ENCODE measurements at regions not wholly inside any gene's neighbourhood (a gene's known extent, or its start where the extent isn't known, plus 50 kb on each side); places are given as distances from the start of the nearest gene placed in this dataset.

GRCh38 chr6:167757821-167758220 lies 68.9 kb upstream of the AFDN start:
- Histone ChIP-seq H3K9me3 (ENCODE audit: control insufficient read depth, insufficient read depth, low read depth, low read length) (no peaks in the 10 kb centered on the region), H3K27ac (ENCODE audit: extremely low read depth, low read depth, low read length) (no peak overlapping the region), H3K4me1 (ENCODE audit: control insufficient read depth, insufficient read depth, low read length) (no peaks in the 10 kb centered on the region), H3K4me3 (ENCODE audit: low read depth, low read length) (no peak overlapping the region), H3K36me3 (ENCODE audit: control insufficient read depth in 2 of 2, insufficient read depth in 1 of 2, low read length in 2 of 2) (no peaks in the 10 kb centered on the region)
- ChIA-PET POLR2A (interaction anchor here (0.7 kb wide), 1 partner anchor 86 kb away, joined by 9 read pairs; no protein-coding TSS in a partner anchor), CTCF (no interaction called here)
- TF ChIP-seq ELK4 (IDR thresholded peaks at IDR 0.05; ENCODE audit: borderline replicate concordance, low read depth, low read length): no peak
- TF ChIP-seq ZNF223 (tag by site-specific recombination; IDR thresholded peaks at IDR 0.05): no peak
- no peak for TF ChIP-seq ZFP37 (tag by site-specific recombination; IDR thresholded peaks at IDR 0.05)
- no peak for TF ChIP-seq ZNF175 (tag by site-specific recombination; IDR thresholded peaks at IDR 0.05)
- no peak for TF ChIP-seq ZNF214 (tag by site-specific recombination; IDR thresholded peaks at IDR 0.05; ENCODE audit: borderline replicate concordance)
- no peak for TF ChIP-seq HOXD13 (CRISPR knock-in tag; IDR thresholded peaks at IDR 0.05; ENCODE audit: borderline replicate concordance)
- no peak for TF ChIP-seq ZSCAN18 (tag by site-specific recombination; IDR thresholded peaks at IDR 0.05)
- TF ChIP-seq KLF1 (tag by site-specific recombination; IDR thresholded peaks at IDR 0.05): no peak
- no peak for TF ChIP-seq ZNF624 (tag by site-specific recombination; IDR thresholded peaks at IDR 0.05)
- no peak for TF ChIP-seq ZFP3 (tag by site-specific recombination; IDR thresholded peaks at IDR 0.05; ENCODE audit: low read depth)
- TF ChIP-seq ZNF311 (tag by site-specific recombination; IDR thresholded peaks at IDR 0.05; ENCODE audit: borderline replicate concordance): no peak
- no peak for TF ChIP-seq ZNF274 (IDR thresholded peaks at IDR 0.05; ENCODE audit: low read length)
- no peak for TF ChIP-seq ZNF274 (tag by site-specific recombination; IDR thresholded peaks at IDR 0.05; ENCODE audit: borderline replicate concordance)
- TF ChIP-seq ZSCAN16 (tag by site-specific recombination; IDR thresholded peaks at IDR 0.05): no peak
- TF ChIP-seq ZNF513 (tag by site-specific recombination; IDR thresholded peaks at IDR 0.05): no peak
- no peak for TF ChIP-seq KLF7 (tag by site-specific recombination; IDR thresholded peaks at IDR 0.05; ENCODE audit: borderline replicate concordance)
- TF ChIP-seq ZBTB10 (tag by site-specific recombination; IDR thresholded peaks at IDR 0.05): no peak
- no peak for TF ChIP-seq ZNF26 (tag by site-specific recombination; IDR thresholded peaks at IDR 0.05)
- TF ChIP-seq ZNF600 (tag by site-specific recombination; IDR thresholded peaks at IDR 0.05): no peak
